Uterus (tissue), 2 donors: ENCODE measurements at regions not wholly inside any gene's neighbourhood (a gene's known extent, or its start where the extent isn't known, plus 50 kb on each side); places are given as distances from the start of the nearest gene placed in this dataset.

Source experiments
- CTCF ChIP-seq, 4 experiments: fragments of 200-600 bp in 2 of 4; fragments of 450-650 bp in 2 of 4; sonication (generic) in 2 of 4; IDR thresholded peaks; one replicate each; pipeline ENCODE4 v1.5.1; 2016 to 2019; ENCODE audit warnings: antibody characterized with exemption in 4 of 4, mild to moderate bottlenecking in 2 of 4, moderate library complexity in 1 of 4
- POLR2A ChIP-seq, 2 donors: fragments of 450-650 bp; IDR thresholded peaks; one replicate each; pipeline ENCODE4 v1.6.1; 2016; ENCODE audit warnings: antibody characterized with exemption in 2 of 2, mild to moderate bottlenecking in 1 of 2, moderate library complexity in 1 of 2

GRCh38 chr10:78817804-78818203, 251.0 kb upstream of the ZMIZ1 start:
- TF ChIP-seq CTCF (IDR thresholded peaks at IDR 0.05) (no peak), POLR2A (IDR thresholded peaks at IDR 0.05) (no peak)
